Left renal pelvis (tissue), 4 donors: ENCODE measurements at regions not wholly inside any gene's neighbourhood (a gene's known extent, or its start where the extent isn't known, plus 50 kb on each side); places are given as distances from the start of the nearest gene placed in this dataset.

Source experiments
- DNase-seq, 4 donors: peaks; one replicate each; pipeline ENCODE4 v3.0.0-alpha.2; 2013; ENCODE audit warnings: low read depth in 4 of 4, low spot score in 3 of 4

DNA sequence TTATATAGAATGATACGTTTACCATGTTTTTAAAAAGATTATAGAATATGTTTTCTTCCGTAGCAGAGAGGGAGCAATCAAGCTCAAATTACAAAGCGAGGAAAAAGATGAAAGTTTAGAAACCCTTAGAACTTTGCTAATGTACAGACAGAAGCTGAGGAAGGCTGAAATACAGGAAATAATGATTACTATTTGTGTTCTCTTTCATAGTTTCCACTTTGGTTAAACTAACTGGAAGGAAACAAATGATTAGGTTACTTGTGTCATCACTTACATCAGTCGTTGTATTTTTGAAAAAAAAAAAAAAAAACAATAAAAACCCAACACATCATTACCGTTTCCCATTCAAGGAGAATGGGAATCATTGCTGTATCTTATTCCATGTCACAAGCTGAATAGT is 337.8 kb upstream of the CBLB start:
- DNase-seq: no peak

DNA sequence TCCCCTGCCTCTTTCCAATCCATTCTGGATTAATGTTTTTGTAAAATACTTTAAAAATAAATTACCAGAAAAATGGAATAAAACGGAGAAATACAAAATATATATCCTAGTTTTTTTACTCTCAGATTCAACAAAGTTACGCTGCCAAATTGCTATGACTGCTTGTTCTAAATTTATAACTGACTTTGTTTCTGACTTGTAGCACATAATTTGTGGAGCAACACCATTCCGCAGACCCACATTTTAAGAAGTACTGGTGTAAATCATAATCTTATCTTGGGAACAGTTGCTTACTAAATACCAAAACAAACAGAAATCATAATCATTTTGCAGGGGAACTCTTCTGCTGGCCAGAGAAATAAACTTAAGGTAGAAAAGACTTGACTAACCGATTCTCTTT is 339.4 kb upstream of the CBLB start:
- DNase-seq: no peak

DNA sequence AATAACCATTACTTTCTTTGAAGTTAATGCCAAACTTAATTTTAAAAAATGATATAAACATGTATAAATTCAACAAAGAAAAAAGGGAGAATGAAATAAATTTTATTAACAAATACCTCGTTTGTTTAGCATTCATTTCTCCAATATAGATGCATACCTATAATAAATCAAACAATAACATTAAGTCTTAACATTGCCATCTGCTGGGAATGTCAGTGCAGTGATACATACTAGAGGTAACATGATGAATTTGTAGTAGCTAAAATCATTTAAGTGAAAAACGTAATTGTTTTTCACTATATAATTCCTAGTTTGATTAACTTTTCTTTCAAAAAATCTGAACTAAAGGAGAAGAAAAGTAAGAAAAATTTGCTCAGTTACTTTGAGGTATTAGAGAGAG is 340.2 kb upstream of the CBLB start:
- DNase-seq: no peak

DNA sequence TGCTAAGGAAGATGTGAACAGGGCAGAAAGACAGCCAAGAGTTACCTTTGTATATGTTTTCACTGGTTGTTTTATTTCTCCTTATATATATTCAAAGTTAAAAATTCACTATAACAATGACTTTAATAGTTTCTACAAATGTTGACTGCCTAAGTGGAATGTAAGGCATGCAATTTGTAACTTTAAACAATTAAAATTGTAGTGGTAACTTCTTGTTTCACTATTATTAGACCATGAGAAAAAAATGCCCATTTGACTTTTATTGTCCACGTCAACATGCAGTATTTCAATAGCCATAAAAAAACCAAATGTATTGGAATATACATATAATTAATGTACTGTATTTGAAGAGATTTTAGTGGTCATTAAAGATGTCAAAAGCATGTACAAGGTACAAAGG is 340.7 kb upstream of the CBLB start:
- DNase-seq: no peak

DNA sequence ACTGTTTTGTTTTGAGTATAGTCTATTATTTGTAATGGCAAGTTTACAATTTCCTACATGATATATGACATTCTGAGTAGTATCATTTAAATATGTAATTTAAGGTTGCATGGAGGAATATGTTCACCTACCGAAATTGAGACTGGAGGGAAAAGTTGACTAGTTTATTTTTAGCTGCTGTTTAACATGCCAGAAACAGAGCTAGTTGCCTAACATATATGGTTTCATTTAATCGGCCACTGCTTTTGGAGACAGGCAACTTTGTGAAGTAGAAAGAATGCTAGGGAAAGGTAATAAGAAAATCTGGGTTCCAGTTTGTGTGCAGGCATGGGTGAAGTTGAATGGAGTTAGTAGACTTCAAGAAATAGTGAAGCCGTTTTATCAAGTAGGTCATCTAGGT is 342.1 kb upstream of the CBLB start:
- no peak for DNase-seq

DNA sequence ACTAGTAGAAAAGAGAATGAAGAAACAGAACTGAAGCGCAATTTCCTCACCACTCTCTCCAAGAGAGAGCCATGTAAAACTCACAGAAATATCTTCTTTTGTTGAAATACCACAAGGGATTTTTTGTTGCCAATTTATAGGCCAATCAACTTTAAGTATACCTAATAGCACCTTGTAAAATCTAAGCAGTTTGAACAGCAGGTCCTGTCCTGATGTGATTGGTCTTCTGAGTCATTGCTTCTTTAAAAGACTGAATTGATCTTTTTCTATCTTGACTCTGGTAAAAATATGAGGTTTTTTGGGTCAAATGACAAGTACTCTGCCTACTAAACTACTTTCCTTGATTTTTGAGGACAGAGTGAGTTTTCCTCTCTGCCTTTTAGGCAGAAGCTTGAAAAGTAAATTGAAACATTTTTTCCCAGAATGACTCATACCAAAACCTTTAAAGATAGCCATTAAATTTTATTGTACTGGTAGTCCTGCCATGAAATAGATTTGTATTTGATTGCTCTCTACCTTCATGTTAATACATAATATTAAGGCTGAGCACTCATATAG is 343.9 kb upstream of the CBLB start:
- no peak for DNase-seq

DNA sequence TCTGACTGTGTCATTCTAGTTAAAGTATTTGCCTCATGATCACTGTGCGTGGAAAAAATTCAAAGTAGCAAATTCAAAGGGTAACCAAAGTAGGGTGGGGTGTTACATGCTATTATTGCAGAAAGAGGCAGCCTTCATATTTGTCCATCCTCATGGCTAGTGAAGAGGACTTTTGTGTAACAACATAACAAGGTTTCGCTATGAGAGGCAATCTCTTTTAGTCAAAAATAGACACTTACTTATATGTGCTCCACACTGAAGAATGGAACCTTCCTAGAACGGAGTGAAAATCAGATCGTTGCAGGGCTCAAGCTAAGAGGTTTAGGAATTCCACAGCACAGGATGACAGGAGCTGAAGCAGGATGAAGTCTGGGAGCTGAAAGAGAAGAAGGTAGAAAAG is 345.1 kb upstream of the CBLB start:
- no peak for DNase-seq

DNA sequence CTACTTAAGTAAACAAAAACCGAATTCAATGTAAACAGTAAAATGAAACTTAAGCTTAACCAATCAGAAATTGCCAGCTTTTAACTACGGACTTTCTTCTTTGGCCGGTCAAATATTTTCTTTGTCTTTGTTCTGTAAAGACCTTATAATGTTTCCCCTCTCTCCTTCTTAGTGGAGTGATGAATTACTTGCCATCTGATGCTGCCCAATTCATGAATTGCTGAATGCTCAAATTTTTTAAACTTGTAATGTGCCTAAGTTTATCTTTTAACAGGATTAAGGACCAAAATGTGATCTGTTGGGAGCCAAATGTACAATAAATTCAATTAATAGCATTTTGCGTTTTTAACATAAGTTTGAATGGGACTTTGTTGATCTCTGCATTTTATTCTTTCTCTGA is 345.8 kb upstream of the CBLB start:
- no peak for DNase-seq

DNA sequence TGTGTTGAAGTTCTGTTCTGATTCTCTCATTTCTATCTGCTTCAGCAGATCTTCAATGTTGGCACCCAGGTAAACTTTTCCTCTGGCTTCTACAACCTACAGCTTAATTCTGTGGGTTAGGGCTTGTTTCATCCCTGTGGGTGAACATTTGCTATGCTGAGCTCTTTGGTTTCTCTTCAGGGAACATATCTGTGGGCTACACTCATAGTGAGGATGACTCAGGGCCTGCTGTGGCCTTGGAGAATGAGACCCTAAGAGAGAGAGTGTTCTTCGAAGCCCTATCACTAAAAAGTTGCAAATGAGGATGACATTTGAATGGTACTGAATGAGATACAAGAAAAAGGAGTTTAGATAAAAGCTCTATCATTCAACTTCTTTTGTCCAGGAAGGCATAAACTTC is 346.2 kb upstream of the CBLB start:
- DNase-seq: no peak

DNA sequence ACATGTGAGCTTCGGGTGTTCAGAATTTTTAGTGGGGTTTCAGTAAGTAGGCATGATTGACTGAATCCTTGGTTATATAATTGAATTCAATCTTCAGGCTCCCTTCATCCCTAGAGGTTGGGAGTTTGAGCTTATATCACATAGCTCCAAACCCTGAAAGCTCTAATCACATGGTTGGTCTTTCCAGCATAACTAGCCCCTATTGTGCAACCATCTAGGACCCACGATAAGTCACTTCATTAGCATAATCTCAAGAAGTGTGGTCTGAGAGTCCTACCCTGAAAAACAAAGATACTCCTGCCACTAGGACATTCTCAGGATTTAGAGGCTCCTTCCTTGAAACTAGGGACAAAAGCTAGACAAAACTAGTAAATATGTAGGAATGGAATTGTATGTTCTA is 348.9 kb upstream of the CBLB start:
- no peak for DNase-seq

DNA sequence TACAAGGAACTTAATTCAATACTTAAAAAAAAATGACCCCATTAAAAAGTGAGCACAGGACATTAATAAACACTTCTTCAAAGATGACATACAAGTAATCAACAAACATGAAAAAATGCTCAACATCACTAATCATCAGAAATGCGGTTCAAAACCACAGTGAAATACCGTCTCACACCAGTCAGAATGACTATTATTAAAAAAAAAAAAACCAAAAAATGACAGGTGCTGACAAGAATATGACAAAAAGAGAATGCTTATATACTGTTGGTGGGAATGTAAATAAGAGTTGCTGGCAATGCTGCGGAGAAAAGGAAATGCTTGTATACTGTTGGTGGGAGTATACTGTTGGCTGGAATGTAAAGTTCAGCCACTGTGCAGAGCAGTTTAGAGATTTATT is 358.3 kb upstream of the CBLB start:
- no peak for DNase-seq

DNA sequence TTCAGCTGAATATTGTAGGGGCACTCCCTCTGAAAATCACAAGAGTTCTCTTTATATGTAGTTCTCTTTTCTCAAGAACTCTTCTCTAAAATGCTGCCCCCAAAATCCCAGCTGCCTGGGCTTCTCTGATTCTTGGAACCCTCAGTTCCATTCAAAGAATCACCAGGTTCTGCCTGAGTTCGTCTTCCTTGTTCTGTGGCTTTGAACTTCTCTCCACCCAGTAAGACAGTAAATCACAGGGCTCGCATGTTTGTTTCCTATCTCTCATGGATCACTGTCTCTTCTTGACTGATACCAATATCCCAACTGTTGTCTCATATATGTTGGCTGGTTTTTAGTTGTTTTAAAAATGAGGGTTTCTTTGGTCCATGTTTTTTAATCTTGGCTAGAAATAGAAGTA is 359.5 kb upstream of the CBLB start:
- no peak for DNase-seq

DNA sequence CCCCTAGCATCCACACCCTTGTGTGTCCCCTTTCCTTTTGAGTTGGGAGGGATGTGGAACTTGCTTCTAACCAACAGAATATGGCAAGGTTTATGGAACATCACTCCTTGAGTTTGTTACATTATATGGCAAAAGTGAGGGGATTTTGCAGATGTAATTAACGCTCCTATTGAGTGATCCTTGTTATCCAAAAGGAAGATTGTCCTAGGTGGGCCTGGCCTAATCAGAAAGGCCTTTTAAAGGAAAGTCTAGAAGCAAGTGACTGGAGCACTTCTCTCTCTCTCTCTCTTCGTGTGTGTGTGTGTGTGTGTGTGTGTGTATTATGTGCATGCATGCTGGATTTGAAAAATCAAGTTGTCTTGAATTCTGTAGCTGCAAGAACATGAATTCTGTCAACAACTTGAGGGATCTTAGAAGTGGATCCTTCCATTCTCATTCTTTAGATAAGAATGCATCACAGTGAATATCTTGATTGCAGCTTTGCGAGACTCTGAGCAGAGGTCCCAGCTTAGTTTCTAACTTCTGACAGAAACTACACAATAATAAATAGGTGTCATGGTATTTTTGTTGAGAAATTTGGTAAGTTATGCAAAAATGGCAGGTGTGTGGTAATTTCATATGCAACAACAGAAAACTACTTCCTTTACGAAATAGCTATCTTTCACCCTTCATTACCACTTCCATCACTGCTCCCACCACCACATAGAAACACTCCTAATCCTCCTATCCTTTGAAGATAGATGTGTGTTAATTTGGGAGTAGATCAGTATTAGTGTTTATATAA is 360.9 kb upstream of the CBLB start:
- no peak for DNase-seq

DNA sequence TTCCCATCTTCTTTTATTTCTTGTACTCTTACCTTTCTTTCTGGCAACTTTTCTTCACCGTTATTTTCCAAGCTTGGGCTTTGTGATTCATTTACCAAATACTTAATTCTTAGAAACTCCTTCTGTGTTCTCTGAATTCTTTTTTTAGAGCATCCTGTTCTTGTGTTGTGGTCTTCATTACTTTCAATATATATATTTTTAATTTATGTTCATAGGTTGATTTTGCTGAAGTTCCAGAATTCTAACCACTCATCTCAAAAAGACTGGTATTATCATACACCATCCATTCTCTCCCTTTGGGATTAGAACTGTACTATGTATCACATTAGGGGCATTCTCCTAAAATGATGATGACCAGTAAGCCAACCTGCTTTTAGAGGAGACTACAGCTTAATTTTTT is 362.3 kb upstream of the CBLB start:
- no peak for DNase-seq

DNA sequence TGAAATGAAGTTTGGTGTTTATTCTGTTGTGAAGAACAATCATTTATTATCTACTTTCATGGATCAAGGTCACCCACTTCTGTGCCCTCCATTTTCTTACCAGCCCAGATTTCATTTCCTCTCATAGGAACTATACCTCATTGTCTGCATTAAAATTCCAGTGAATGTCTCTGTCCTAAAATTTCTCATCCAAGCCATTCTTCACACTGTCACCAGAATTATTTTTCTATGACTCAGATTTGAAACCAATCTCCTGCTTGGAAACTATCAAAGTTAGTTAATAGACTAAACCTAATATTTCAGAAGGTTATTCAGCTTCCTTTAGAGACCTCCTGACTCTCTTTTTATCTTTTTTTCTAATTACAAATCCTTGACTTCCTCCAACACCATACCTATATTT is 364.1 kb upstream of the CBLB start:
- no peak for DNase-seq

DNA sequence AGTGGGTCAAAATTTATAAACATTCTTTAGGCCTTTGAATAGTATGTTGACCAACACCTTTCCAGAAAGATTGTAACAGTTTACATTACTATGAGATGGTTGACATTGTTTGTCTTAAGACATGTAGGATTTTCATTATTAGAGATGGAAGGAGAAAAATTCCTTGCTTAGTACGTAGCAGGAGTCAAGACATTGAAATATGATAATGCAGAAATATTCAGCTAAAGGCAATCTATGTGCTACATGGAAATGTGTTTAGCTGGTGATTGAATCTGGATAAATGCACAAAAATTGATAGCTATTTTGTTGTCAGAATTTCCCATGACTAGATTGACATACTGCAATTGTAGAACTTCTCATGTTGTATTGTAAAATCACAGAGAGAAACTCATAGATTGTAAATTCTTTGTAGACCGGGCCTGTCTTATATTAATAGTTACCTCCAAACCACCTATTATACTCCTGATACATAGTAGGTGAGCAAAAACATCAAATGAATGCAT is 370.4 kb upstream of the CBLB start:
- no peak for DNase-seq

DNA sequence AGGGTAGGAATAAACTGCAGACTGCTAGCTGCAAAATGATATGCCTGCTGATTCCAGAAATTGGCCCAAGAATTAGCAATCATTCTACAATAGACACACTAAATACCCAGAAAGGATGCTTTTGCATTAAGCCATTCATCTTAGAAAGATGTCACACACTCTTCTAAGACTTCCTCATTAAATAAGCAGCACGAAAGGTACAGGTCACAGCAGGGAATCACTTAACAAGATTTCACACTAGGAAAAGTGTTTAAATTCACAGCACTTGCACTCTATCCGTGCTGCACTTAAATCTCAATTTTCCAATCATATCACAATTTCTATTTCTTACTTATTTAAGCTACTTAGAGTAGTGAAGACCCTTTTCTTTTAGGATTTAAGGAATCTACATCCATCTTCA is 372.8 kb upstream of the CBLB start:
- no peak for DNase-seq

DNA sequence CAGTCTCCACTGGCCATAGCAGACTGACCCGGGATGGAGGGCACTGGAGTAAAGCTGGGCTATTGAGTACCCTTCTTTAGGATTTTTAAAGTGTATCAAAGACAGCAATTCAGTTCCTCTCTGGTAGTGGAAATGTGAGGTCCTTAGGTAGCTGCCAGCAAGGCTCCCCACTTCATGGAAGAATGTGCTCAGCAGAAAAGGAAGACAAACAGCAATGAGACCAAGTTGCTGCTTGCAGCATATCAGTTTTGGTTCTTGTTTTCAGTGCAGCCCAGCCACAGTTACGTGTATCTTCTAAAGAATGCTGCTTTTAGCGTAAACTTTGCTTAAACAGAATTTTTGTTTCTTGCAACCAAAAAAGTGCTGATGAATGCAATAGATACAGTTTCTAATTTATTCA is 374.0 kb upstream of the CBLB start:
- DNase-seq: no peak

DNA sequence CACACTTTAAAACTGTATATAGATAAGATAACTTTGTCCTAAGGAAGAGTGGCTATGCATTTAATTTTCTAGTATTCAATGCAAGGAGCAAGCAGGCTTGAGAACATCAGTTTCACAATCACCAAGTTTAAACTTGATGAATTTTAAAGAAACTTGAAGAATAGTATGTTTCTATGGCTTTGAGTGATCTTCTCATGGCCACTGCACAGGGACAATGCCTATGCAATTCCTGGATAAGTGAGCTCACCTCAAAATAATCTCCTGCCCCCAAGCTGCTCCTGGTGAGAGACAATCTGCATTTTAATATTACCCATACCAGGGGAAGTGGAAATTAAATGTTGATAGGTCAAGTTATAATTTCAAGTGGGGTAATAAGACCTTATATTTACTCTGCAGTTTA is 376.6 kb upstream of the CBLB start:
- no peak for DNase-seq

DNA sequence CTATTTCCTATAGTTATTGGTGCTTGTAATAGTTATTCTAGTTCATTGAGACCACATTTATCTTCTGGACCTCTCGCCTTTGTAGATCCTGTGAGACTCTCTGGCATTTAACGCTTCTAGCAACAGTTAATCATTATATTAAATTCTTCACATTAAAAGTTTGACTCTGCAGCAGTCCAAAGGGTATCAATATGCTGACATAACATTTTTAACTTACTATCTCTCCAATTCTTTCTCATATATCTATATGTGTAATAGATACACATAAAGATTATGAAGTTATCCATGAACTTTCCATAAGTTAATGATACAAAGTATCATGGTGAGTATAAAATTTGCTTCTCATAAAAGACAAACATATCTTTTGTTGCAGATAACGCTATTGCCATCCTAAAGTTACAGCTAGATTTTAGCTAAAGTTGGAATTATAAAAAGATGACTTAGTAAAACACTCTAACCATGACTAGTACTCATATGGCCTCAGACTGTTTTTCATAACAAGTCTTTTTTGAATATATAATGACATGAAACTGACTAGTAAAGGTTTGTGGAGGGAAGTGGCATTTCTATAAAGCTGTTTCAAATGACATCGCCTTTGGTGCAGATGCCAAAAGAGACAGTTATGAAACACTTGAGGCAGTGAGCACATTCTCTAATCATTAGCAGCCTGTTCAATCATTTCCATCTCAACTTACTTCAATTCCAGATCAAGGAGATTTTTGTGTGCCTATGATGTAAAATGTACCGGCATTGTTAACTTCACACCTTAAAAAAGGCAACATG is 379.3 kb upstream of the CBLB start:
- no peak for DNase-seq

DNA sequence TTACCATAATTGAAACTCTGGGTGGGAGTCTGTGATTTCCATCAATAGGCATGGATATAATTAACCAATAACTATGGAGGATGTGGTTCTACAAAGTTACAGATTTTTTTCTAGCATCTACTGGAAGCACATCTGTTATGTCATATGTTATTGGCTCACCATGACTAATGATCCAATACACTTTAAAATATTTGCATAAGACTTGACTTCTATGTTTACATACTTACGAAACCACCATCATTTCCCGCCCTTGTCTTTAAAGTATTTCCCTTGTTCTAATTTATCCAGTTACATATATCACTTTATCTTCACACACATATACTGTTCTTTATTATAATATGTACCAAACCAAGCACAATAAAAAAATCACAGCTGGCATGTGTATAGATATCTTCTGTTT is 380.3 kb upstream of the CBLB start:
- DNase-seq: no peak

DNA sequence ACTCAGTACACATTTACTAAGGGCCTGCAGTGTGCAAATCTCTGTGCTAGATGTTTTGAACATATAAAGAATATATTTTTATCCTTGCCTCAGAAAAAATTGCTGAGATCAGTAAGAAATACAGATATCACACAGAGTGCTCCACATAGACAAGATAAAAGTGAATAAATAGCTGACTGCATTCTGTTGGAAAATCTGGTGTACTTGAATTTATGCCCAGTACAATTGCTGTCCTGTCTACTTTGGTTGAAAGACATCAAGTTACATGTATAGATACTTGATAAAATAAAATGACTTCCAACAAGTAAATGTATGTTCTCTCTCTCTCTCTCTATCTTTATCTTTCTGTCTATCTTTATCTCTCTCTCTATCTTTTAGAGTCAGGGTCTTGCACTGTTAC is 381.2 kb upstream of the CBLB start:
- no peak for DNase-seq
